ENCODE measurements at regions not wholly inside any gene's neighbourhood (a gene's known extent, or its start where the extent isn't known, plus 50 kb on each side); places are given as distances from the start of the nearest gene placed in this dataset.
"Not testable (repeated sequence)": the region's sequence is repeated elsewhere in the genome, so short reads cannot be mapped to it uniquely, and the experiment has no call there.

GRCh38 chr6:112443179-112444065 is 96.3 kb downstream of the RFPL4B start:
- in situ Hi-C loops (cut with HindIII; ENCODE audit: low pct_unique_long_range_greater_than_20kb, low sequenced_read_pairs), result no loop called here
- DNase-seq (ENCODE audit: low read depth, low spot score), result no peak

GRCh38 chr6:112448786-112449185 is 101.7 kb downstream of the RFPL4B start:
- DNase-seq (ENCODE audit: low read depth, low spot score); in situ Hi-C loops (cut with HindIII; ENCODE audit: low pct_unique_long_range_greater_than_20kb, low sequenced_read_pairs): not testable (repeated sequence)

GRCh38 chr6:112450663-112451062 is 103.5 kb downstream of the RFPL4B start:
- DNase-seq (ENCODE audit: low read depth, low spot score), result no peak
- in situ Hi-C loops (cut with HindIII; ENCODE audit: low pct_unique_long_range_greater_than_20kb, low sequenced_read_pairs), result no loop called here

GRCh38 chr6:112457886-112458285 is 110.8 kb downstream of the RFPL4B start:
- no peak for DNase-seq (ENCODE audit: low read depth, low spot score)
- in situ Hi-C loops (cut with HindIII; ENCODE audit: low pct_unique_long_range_greater_than_20kb, low sequenced_read_pairs), result no loop called here

GRCh38 chr6:112459758-112460304 is 112.7 kb downstream of the RFPL4B start:
- no peak for DNase-seq (ENCODE audit: low read depth, low spot score)

GRCh38 chr6:112464901-112465665 is 118.0 kb downstream of the RFPL4B start:
- in situ Hi-C loops (cut with HindIII; ENCODE audit: low pct_unique_long_range_greater_than_20kb, low sequenced_read_pairs), result no loop called here
- no peak for DNase-seq (ENCODE audit: low read depth, low spot score)

More at GRCh38 chr6:112459758-112460304, 112.7 kb downstream of the RFPL4B start:
- in situ Hi-C loops (cut with HindIII; ENCODE audit: low pct_unique_long_range_greater_than_20kb, low sequenced_read_pairs), result no loop called here

- in situ Hi-C loops (cut with HindIII; ENCODE audit: low pct_unique_long_range_greater_than_20kb, low sequenced_read_pairs), result no loop called here
- no peak for DNase-seq (ENCODE audit: low read depth, low spot score)
Measured at GRCh38 chr6:112466373-112467151, 119.4 kb downstream of the RFPL4B start.

- in situ Hi-C loops (cut with HindIII; ENCODE audit: low pct_unique_long_range_greater_than_20kb, low sequenced_read_pairs), result no loop called here
- no peak for DNase-seq (ENCODE audit: low read depth, low spot score)
Measured at GRCh38 chr6:112468359-112468758, 121.2 kb downstream of the RFPL4B start.

GRCh38 chr6:112469306-112469705 is 122.2 kb downstream of the RFPL4B start:
- no peak for DNase-seq (ENCODE audit: low read depth, low spot score)
- in situ Hi-C loops (cut with HindIII; ENCODE audit: low pct_unique_long_range_greater_than_20kb, low sequenced_read_pairs), result no loop called here

GRCh38 chr6:112470376-112470775 is 123.2 kb downstream of the RFPL4B start:
- in situ Hi-C loops (cut with HindIII; ENCODE audit: low pct_unique_long_range_greater_than_20kb, low sequenced_read_pairs), result no loop called here
- no peak for DNase-seq (ENCODE audit: low read depth, low spot score)

GRCh38 chr6:112470950-112471349 is 123.8 kb downstream of the RFPL4B start:
- no peak for DNase-seq (ENCODE audit: low read depth, low spot score)
- in situ Hi-C loops (cut with HindIII; ENCODE audit: low pct_unique_long_range_greater_than_20kb, low sequenced_read_pairs), result no loop called here

GRCh38 chr6:112475083-112475482 is 128.0 kb downstream of the RFPL4B start:
- in situ Hi-C loops (cut with HindIII; ENCODE audit: low pct_unique_long_range_greater_than_20kb, low sequenced_read_pairs), result no loop called here
- no peak for DNase-seq (ENCODE audit: low read depth, low spot score)

DNA sequence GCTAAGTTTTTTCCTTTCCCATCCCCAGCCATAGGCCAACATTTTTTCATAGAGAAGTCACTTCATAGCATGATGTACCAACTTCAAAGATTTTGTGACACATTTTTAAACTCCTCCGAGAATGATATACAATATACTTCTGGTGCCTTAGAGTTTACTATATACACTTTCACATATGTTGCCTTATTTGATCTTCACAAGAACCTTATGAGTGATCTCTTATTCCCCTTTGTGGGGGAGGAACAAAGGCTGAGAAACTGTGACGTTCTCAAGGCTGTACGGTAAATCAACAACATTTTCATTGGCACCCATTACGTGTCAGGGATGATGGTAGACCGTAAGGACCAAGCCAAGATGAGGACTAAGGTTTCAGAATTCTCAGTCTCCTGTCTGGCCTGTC is 130.0 kb downstream of the RFPL4B start:
- in situ Hi-C loops (cut with HindIII; ENCODE audit: low pct_unique_long_range_greater_than_20kb, low sequenced_read_pairs), result no loop called here
- no peak for DNase-seq (ENCODE audit: low read depth, low spot score)

DNA sequence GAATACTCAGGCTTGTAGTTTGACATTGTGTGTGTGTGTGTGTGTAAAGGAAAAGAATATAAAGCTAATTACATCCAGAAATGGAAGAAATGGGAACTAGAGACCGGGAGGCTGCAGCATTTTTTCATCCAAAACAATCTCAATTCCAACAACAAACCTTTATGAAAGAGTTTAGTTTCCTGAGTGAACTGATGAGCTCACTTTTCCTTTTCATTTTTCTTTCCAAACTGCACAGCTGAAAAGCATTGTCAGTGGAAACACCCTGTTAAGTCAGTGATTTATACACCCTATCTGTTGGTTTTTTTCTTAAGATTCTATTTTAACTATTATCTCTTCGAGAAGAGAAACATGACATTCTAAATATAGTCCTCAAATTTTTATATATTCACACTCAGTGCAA is 130.9 kb downstream of the RFPL4B start:
- in situ Hi-C loops (cut with HindIII; ENCODE audit: low pct_unique_long_range_greater_than_20kb, low sequenced_read_pairs), result no loop called here
- no peak for DNase-seq (ENCODE audit: low read depth, low spot score)

GRCh38 chr6:112479975-112480374 is 132.8 kb downstream of the RFPL4B start:
- in situ Hi-C loops (cut with HindIII; ENCODE audit: low pct_unique_long_range_greater_than_20kb, low sequenced_read_pairs); DNase-seq (ENCODE audit: low read depth, low spot score): not testable (repeated sequence)

DNA sequence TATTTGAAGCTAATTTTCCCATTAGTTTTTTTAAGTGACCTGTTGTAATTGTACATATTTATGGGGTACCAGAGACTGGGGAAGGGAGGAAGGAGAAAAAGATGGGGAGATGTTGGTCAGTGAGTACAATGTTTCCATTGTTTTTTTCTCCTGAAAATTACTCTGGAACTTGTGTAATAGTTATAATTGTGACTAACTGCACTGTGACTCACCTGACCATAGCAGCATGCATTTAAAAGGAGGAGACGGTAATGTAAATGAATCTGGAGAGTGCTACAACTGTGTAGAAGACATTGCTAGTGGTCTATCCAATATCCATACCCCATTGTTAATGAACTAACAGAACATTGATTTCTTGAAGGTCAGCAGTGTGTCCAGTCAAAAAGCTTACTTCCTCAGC is 133.4 kb downstream of the RFPL4B start:
- in situ Hi-C loops (cut with HindIII; ENCODE audit: low pct_unique_long_range_greater_than_20kb, low sequenced_read_pairs), result no loop called here
- no peak for DNase-seq (ENCODE audit: low read depth, low spot score)

DNA sequence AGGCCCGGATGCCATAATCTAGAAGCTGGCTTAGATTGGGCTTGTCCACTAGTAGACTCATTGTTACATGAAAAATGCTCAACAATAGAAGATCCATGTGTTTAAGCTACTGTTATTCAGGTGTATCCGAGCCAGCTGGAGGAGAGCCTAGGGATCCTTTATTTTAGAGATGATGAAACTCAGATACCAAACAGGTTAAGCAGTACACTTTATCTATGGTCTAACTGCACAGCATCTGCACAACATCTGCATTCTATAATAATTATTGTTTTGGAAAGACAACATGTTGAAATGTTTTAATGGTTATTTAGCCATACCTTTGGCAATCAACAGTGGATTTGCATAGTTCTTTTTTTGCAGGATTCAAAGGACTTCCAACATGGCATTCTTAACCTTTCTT is 134.1 kb downstream of the RFPL4B start:
- in situ Hi-C loops (cut with HindIII; ENCODE audit: low pct_unique_long_range_greater_than_20kb, low sequenced_read_pairs), result no loop called here
- DNase-seq (ENCODE audit: low read depth, low spot score), result no peak

DNA sequence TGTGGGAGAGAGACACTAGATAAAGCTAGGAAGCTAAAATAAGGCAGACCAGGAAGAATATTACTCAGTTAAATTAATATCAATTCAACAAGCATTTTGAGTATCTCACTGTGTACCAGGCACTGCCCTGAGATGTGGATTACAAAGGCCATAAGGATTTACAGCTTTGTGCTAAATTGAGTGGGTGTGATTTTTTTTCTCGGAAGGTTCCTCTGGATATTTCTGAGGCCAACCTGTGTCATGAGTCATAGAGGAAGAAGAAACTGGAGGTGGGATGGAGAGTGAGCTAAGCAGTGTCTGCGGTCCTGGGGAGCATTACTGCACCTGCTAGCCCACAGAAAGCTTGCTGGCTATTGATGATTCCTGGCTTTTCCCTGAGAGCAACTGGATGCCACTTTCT is 135.2 kb downstream of the RFPL4B start:
- DNase-seq (ENCODE audit: low read depth, low spot score), result no peak
- in situ Hi-C loops (cut with HindIII; ENCODE audit: low pct_unique_long_range_greater_than_20kb, low sequenced_read_pairs), result no loop called here
